GM19324 (cell line): ENCODE measurements at regions not wholly inside any gene's neighbourhood (a gene's known extent, or its start where the extent isn't known, plus 50 kb on each side); places are given as distances from the start of the nearest gene placed in this dataset.

Experiments
- ATAC-seq: cut with Tn5 transposase; IDR thresholded peaks from one replicate; pipeline ENCODE4 v1.9.1; 2021; ENCODE audit warnings: mild to moderate bottlenecking, moderate library complexity; ENCODE audit not compliant: unreplicated experiment, low FRiP score

DNA sequence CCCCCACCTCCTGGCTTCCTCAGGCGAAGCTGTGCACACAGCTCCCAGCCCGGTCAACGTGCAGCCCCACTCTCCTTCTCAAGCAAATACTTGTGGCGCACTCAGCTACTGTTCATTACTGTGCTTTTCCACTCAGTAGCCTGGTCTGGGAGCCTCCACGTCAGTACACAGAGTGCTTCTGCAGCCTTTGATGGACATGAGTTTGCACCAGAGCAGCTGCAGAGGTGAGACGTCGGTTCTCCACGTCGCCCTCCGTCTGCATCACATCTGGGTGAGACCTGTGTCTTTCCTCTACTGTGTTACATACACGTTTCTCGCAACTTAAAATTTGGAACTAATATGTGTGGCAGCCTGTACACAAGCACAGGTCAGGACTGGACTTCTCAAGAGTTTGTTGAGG, 334.3 kb downstream of the C16orf95 start:
- ATAC-seq, result no peak

DNA sequence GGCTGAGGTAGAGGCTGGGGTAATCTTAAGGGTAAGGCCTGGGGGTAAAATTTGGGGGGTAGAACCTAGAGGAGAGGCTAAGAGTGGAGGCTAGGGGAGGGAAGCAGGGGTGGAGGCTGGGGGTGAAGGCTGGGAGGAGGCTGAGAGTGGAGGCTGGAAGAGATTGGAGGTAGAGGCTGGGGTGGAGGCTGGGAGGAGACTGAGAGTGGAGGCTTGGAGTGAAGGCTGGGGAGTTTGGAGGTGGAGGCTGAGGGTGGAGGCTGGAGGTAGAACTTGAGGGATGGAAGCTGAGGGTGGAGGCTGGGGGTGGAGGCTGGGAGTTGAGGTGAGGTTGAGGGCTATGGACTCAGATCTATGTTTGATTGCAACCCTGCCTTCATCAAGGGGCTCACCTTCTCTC, 333.6 kb downstream of the C16orf95 start:
- no peak for ATAC-seq

DNA sequence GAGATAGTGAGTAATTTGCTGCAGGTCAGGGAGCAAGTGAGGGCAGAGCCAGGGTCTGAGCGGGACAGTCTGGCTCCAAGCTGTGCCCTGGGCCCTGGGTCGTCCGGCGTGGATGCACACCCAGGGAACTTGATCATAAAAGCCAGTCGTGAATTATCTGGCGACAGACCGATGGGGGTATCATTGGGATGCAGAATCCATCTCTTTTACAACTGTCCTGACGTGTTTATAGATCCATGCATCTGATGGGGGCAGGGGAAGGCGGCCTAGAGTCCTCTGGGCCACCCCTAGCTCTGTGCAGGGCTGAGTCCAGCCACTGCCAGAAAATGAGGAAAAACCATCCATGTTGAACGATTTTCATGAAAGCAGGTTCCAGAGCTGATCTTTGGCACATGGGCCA, 332.8 kb downstream of the C16orf95 start:
- no peak for ATAC-seq

DNA sequence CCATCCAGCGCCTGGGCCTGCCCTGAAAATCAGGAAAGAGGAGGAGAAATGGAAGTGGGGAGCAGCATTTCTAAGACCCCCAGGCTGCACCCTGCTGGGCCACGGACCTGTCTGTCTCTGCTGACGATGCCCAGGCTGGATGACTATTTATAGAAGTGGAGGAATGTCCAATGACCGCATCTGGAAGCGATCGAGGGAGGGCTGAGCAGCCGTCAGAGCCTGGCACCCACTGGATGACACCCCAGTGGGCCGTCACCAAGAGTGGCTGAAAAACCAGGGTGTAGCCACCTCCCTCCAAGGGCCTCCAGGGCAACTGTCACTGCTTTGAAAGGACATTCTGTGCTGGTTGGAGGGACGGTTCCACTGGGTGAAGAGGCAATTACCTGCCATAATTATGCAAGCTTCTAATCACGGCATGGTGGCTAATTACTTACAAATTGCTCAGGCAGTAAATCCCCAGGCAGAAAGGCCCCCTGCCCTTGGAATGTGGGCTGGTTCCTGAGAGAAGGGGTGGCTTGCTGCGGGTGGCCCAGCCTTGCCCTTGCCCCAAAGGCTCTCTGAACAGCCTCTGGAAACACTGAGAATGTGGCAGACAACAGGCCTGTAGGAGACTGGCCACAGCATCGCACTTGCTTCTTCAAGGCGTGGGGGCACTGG, 332.1 kb downstream of the C16orf95 start:
- ATAC-seq, result no peak

DNA sequence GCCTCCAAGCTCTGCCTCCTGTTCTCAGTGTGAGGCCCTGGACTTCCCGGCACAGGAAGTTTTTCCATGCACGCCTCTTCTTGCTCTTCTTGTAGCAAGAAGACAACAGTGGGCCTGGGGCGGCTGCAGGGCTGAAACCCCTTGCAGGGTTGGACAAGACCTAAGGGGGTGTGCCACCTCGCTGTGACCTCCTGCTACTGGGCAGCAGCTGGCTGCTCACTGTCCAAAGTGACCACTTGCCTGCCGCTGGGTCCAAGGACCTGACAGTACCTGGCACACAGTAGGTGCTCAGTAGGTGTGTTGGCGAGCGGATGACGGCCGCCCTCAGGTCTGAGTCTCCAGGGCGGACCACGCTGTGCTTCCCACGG, 331.6 kb downstream of the C16orf95 start:
- no peak for ATAC-seq

DNA sequence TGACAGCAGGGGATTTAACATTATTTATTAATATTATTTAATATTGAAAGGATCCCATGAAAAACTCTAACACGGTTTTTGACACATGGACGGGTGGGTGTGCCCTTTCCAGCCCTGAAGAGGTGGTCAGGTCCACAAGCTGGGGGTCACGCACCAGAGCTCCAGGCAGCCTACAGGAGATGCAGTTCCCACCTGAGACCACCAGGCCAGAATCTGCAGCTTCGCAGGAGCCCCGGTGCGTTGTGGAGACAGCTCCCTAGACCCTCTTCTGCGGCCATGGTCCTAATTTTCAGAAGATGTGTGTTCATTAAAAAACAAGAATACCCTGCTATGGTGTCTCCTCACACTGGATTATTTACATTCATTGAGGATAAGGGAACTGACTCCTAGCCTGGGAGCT, 331.1 kb downstream of the C16orf95 start:
- no peak for ATAC-seq

DNA sequence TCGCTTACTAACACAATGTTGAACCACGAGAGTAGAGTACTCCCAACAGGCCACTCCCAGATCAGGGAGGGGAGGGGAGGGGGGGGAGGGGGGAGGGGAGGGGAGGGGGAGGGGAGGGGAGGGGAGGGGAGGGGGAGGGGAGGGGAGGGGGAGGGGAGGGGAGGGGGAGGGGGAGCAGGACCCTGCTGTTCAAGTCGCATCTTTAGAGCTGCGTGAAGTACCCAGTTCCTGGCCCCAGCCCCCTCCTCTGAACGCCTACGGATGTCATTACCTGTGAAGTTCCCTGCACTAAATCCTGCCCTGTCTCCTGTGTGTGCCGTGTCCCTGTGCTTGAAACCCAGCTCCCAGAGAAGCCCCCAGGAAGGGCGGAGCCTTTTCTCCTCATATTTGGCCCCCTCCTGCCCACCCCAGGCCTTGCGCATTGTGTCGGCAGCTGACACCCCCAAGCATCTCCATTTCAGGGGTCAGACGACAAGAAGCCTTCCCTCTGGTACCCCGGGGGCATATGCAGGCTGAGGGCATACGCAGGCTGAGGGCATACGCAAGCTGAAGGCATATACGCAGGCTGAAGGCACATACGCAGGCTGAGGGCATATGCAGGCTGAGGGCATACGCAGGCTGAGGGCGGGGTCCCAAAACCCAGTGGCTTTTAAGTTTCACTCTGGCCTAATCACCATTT, 330.2 kb downstream of the C16orf95 start:
- no peak for ATAC-seq

DNA sequence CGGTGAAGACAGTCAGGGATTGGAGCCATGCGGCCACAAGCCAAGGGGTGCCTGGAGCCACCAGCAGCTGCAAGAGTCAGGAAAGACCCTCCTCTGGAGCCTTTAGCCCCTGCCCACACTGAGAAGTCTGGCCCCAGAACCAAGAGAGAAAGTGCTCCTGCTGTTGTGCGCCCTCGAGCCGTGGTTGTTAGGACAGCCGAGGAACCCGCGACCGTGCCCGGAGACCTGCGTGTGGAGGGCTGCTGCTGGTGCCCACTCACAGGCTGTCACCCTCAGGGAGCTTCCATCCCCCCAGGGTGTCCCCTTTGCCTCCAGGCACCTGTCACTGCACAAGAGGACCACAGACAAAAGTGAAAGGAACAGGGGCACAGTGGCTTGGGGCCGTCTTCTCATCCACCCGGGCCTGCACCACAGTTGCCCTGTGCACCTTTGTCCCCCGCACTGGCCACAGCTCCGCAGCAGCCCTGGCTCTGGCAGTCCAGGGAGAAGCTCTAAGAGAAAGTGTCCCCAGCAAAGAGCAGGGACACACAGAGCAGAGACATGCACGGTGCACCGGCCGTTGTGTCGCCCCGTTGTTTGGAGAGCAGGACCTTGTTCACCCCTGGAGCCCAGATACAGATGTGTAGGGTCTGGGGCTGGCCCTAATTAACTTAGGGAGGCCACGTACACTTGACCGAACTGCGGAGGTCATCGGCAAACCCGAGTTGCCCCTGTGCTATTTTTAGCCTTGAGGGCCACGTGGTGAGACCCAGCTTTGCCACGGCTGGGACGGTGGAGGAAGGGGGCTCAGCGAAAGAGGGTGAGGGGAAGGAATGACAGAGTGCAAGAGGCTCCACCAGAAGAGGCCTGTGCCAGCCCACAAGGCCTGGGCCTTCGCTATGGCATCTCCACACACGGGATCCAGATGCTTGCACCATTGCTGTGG, 329.2 kb downstream of the C16orf95 start:
- no peak for ATAC-seq

DNA sequence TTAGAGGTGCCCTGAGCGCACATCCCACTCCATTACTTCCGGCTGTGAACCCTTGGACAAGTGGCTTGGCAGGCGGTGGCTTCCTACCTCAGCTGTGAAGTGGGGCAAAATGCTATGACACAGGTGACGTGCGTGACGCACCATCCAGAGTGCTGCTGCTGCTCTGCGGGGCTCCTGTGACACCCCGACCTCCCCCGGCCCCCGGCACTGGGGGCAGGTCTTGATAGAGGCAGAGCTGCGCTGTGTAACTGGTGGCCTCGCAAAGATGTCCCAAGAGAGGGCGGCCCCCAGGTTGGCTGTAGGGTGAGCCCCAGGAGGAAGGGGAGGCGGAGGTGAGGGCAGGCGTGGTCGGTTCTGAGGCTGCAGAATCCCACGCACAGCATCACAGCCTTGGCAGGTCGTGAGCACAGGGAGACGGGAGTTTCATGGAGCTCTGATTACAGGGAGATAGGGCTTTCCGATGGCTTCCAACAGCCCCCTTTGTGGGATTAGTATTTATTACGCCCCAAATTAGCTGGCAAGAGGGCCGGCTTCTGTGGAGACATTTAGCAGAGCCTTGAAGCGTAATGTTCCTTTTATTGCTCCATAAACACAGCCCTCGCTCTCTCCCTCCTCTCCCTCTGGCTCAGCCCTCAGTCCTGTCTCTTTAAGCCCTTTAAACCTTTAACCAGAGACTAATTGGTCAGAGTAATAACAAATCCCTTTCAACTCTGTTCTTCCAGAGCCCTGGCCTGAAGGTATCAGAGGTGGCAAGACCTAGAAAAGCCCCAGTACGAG, 328.1 kb downstream of the C16orf95 start:
- ATAC-seq, result no peak

DNA sequence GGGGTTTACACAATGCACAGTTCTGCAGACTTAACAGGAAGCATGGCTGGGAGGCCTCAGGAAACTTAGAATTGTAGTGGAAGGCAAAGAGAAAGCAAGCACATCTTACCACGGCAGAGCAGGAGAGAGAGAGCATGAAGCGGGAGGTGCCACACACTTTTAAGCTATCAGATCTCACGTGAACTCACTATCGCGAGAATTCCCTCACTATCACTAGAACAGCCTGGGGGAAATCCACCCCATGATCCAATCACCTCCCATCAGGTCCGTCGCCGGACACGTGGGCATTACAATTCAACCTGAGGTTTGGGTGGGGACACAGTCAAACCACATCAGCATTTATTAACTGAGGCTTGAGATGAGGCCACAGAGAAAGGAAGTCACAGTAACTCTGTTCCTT, 326.7 kb downstream of the C16orf95 start:
- ATAC-seq, result no peak

DNA sequence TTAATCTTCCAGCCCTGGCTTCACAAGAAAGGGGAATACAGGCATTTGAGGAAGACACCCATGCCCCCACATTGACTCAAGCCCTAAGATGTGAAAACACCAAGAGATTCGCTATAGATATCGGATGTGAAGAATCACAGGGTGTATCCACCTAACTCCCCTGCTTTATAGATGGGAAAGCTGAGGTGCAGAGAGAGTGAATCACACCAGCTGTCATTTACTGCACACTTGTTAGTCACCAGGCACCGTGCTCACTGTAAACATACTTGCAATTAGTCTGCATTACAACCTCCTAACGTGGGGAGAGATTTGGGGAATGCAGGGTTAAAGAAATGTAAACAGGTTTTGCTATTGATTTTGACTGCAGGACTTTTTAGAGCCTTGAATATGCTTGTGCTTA, 325.5 kb downstream of the C16orf95 start:
- ATAC-seq, result no peak

DNA sequence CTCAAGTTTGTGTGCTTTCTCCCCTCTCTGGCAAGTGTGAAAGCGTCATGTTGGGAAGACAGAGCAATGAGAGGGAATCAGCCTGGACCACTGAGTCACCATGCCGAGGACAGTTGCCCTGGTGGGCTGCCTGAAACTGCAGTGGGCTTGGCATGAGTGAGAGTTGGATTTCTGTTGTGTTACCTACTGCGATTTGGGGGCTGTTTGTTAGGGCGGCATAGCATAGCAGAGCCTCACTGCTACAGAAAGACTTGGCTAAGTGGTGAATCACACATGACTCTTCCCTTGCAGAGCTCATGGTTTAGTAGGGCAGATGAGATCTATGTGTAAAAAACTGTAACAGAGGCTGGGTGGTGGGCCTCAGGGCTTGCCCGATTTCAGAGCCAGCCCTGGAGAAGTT, 324.6 kb downstream of the C16orf95 start:
- ATAC-seq, result no peak

DNA sequence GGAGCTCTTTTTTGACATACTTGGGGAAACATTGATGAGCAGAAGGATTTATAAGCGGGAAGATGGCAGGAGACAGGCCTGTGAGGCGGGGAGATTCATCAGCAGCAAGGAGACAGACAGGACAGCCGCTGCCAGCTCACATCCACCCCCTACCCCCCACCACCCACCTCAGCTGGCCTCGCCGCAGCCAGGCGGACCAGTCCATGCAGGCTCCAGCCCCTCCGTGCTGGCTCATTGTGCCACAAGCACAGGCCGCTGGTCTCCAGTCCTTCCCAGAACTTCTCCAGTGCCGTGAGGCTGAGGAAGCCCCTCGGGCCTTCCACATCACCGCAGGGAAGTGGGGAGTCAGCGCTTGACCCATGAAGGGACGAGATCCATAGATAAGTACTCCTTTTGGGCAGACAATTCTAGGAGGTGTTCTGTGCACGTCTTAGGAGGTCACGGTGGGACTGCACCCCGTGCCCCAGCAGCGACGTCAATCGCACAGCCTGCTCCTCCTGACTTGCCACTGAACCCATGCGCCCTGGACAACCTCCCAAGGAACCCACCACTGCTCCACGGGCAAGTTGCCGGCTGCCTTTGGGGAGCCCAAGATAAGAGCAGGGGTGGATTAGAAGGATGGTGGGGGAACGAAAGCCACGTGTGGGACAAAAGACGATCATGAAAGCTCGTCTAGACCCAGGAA, 323.6 kb downstream of the C16orf95 start:
- no peak for ATAC-seq

DNA sequence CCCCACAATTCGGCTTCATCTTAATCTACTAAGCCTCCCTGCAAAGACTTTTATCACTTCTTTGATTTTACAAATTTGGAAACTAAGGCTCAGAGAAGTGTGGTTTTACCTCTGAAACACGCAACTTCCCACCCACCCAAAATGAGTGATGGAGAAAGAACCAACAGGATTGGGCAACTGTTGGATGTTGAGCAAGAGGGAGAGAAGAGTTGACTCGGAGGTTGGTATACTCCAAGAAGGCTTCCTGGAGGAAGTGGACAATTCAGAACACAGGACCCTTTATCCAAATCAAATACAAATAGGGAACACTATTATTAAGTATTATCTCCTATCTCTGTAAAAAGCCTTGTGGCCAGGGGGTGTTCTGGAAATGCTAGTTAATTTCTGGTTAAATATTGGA, 323.0 kb downstream of the C16orf95 start:
- no peak for ATAC-seq

DNA sequence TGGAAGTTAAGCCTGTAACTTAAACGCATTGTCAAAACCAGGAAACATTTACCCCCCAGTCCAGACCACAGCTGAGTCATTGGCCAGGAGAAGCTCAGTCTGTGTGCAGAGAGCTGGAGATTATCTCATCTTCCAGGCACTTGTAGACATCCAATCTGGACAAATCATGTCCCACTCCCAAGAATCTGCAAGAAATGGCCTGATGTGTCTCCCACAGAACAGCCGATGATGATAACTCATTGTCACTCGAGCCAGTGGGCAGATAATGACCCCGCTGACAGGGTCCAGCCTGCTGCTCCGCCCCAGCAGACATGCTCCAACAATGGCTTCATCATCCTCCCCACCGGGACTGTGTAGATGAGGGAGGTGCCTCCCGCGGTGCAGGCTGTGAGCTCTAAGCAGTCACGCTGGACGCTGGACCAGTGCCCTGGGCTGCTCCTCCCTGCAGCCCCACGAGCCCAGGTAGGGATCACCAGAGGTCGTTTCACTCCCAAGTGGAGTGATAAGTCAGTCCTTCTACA, 322.5 kb downstream of the C16orf95 start:
- no peak for ATAC-seq

DNA sequence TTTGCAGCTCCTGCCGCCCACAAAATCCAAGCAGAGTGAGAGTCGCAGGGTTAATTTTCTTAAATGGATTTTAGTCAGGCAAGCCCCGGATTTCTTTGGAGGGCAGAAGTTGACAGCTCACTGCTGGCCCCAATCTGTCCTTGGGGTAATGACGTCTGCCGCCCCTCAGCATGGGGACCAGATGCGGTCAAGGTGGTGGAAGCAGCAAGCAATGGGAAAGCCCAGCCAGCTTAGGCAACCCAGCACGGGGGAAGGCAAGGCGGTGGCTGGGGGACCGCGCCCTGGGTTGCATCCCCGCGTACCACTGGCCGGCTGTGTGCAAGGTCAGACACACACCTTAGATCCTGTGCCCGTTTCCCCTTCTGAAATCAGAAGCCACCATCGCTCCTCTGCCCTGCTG, 321.7 kb downstream of the C16orf95 start:
- ATAC-seq, result no peak

DNA sequence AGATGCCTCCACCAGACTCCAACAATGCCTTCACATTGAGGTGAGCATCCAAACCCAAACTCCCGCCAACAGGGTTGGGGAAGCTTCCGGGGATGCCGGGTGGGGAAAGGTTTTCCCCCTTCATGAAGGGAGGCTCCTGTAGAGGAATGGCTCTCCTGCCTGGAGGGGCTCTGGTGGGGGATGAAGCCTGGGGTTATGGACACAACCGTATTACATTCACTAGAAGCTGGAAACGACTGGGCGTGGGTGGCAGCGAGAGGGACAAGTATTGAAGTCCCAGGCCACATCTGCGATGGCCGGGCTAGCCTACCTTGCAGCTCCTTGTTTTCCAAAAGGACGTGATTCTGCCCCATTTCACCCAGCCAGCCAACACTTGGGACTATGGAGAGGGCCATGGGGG, 321.1 kb downstream of the C16orf95 start:
- no peak for ATAC-seq

DNA sequence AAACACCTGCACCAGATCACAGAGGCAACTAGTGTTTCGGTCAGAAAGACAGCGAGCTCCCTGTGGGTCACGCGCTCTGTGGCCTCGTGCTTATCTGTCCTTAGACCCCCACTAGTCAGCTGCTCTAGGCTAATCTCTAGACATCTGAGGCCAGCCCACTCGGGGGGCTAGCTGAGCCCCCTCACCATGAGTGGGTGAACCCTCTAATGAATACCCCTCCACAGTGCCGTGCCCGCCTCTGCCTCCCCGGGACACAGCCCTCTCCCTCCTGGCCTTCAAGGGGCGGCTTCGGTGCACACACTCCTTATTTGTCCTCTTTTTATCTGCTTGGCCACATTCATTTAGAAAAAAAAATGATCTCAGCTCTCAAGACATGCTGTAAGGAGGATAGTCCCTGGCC, 320.1 kb downstream of the C16orf95 start:
- no peak for ATAC-seq

DNA sequence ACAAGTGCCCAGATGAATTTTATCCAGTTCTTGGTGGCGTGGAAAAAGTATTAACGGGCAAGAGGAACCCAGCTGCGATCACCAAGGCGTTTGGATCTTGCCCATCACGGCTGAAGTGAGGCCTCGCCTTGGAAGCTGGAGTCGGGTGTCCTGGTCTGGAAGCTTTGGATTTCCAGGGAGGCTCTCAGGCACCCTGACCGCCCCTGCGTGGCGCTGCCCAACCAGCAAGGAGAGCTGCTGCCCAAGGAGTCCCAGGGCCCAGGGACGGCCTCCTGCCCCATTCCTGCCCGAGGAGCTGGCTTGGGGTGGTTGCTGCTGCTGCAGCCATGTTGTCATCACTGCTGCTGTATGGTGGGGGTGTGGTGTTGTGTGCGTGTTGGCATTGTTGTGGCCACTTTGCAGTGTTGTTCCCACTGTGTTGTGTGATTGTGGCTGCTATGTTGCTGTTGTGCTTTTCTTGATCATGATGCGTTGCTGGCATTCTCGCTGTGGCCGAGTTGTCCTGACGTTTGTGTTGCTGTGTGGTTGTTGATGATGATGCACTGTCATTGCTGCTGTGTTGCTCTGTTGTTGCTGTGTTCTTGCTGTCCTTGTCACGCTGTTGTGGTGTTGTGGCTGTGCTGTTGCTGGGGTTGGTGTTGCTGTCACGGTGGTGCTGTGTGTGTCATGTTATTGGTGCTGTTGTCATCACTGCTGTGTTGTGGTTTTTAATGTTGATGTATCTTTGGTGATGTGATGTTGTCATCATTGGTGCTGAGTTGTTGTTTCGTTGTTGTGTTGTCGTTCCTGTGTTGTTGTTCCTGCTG, 318.8 kb downstream of the C16orf95 start:
- no peak for ATAC-seq
